ENCODE measurements at regions not wholly inside any gene's neighbourhood (a gene's known extent, or its start where the extent isn't known, plus 50 kb on each side); places are given as distances from the start of the nearest gene placed in this dataset.

GRCh38 chr6:114998492-114998891, 655.7 kb upstream of the HS3ST5 start:
- TF ChIP-seq CTCF (IDR thresholded peaks at IDR 0.05; ENCODE audit: insufficient read depth, low read depth, low read length) (no peak), EZH2 (IDR thresholded peaks at IDR 0.05; ENCODE audit: insufficient read depth, low read length) (no peak)

Data from astrocyte (in vitro differentiated cells and primary cell).